ENCODE measurements at regions not wholly inside any gene's neighbourhood (a gene's known extent, or its start where the extent isn't known, plus 50 kb on each side); places are given as distances from the start of the nearest gene placed in this dataset.

GRCh38 chr7:67590649-67591048, 594.0 kb downstream of the TYW1 start:
- DNase-seq (ENCODE audit: low read depth, low spot score) = no peak
- ChIA-PET POLR2A (no interaction called here), CTCF (no interaction called here)
- H3K4me3 ChIP-seq (ENCODE audit: low read depth, low read length) = no peak overlapping the region
- TF ChIP-seq CTCF (IDR thresholded peaks at IDR 0.05; ENCODE audit: insufficient read depth, low read length, missing control alignments) = no peak

GRCh38 chr7:67593794-67594193, 597.2 kb downstream of the TYW1 start:
- no peak overlapping the region for H3K4me3 ChIP-seq (ENCODE audit: low read depth, low read length)
- CTCF ChIA-PET = interaction anchor here (1.3 kb wide), 1 partner anchor 32 kb away, joined by 4 read pairs; no protein-coding TSS in a partner anchor
- no peak for DNase-seq (ENCODE audit: low read depth, low spot score)
- no peak for TF ChIP-seq CTCF (IDR thresholded peaks at IDR 0.05; ENCODE audit: insufficient read depth, low read length, missing control alignments)
- POLR2A ChIA-PET = no interaction called here

- no peak for TF ChIP-seq CTCF (IDR thresholded peaks at IDR 0.05; ENCODE audit: insufficient read depth, low read length, missing control alignments)
- no peak for DNase-seq (ENCODE audit: low read depth, low spot score)
- H3K4me3 ChIP-seq (ENCODE audit: low read depth, low read length) = no peak overlapping the region
- CTCF ChIA-PET = no interaction called here
- POLR2A ChIA-PET = no interaction called here
Observed at GRCh38 chr7:67595431-67596180, 599.0 kb downstream of the TYW1 start.

GRCh38 chr7:67597161-67597560, 600.5 kb downstream of the TYW1 start:
- ChIA-PET CTCF (no interaction called here), POLR2A (no interaction called here)
- TF ChIP-seq CTCF (IDR thresholded peaks at IDR 0.05; ENCODE audit: insufficient read depth, low read length, missing control alignments) = no peak
- DNase-seq (ENCODE audit: low read depth, low spot score) = no peak
- H3K4me3 ChIP-seq (ENCODE audit: low read depth, low read length) = no peak overlapping the region

GRCh38 chr7:67598469-67598868, 601.8 kb downstream of the TYW1 start:
- no peak for TF ChIP-seq CTCF (IDR thresholded peaks at IDR 0.05; ENCODE audit: insufficient read depth, low read length, missing control alignments)
- DNase-seq (ENCODE audit: low read depth, low spot score) = no peak
- no peak overlapping the region for H3K4me3 ChIP-seq (ENCODE audit: low read depth, low read length)
- ChIA-PET CTCF (no interaction called here), POLR2A (no interaction called here)

GRCh38 chr7:67599331-67600062, 602.9 kb downstream of the TYW1 start:
- ChIA-PET POLR2A (no interaction called here), CTCF (no interaction called here)
- H3K4me3 ChIP-seq (ENCODE audit: low read depth, low read length) = no peak overlapping the region
- no peak for TF ChIP-seq CTCF (IDR thresholded peaks at IDR 0.05; ENCODE audit: insufficient read depth, low read length, missing control alignments)
- DNase-seq (ENCODE audit: low read depth, low spot score) = no peak
